H1 (cell line): ENCODE measurements at regions not wholly inside any gene's neighbourhood (a gene's known extent, or its start where the extent isn't known, plus 50 kb on each side); places are given as distances from the start of the nearest gene placed in this dataset.
"Not testable (repeated sequence)": the region's sequence is repeated elsewhere in the genome, so short reads cannot be mapped to it uniquely, and the experiment has no call there.

Experiments
- CTCF ChIA-PET: fragments of 300-600 bp; sonication (Branson Sonifier 250); formaldehyde crosslinking; loops from one replicate; lab custom pipeline; 2021; ENCODE audit not compliant: partially characterized antibody; lab: Charles Lee
- POLR2A ChIA-PET: fragments of 300-600 bp; sonication (Branson Sonifier 250); formaldehyde crosslinking; loops from one replicate; lab custom pipeline; 2021; ENCODE audit warnings: inconsistent platforms; ENCODE audit not compliant: partially characterized antibody; lab: Charles Lee
- DNase-seq, 2 experiments: peaks; one replicate each; pipeline versions ENCODE4 v3.0.0 to v3.0.0-alpha.2; 2010 to 2022; ENCODE audit warnings: low spot score in 2 of 2, low read depth in 1 of 2, mixed read lengths in 1 of 2
- FAIRE-seq: peaks from 2 replicates; lab custom pipeline; 2011; peaks lifted over from hg19 to GRCh38; lab: Jason Lieb, UNC
- H2AFZ ChIP-seq: 2 replicates; pipeline ENCODE4 v1.8.1; 2012; ENCODE audit warnings: low read length, inconsistent platforms
- H2AK5ac ChIP-seq: 2 replicates; pipeline ENCODE4 v1.6.1; 2013; ENCODE audit warnings: low read depth, low read length
- H2BK120ac ChIP-seq: replicated peaks from 2 replicates; pipeline ENCODE3; 2013; ENCODE audit warnings: low read depth, low read length, inconsistent platforms
- H2BK12ac ChIP-seq: 2 replicates; pipeline ENCODE4 v1.6.1; 2013; ENCODE audit warnings: low read depth, low read length
- H2BK15ac ChIP-seq: 2 replicates; pipeline ENCODE4 v1.6.1; 2013; ENCODE audit warnings: low read length
- H2BK20ac ChIP-seq: 2 replicates; pipeline ENCODE4 v1.6.1; 2013; ENCODE audit warnings: low read length
- H2BK5ac ChIP-seq: 2 replicates; pipeline ENCODE4 v1.6.1; 2013; ENCODE audit warnings: low read depth, low read length
- H3K14ac ChIP-seq: 2 replicates; pipeline ENCODE4 v1.6.1; 2013; ENCODE audit warnings: inconsistent platforms; ENCODE audit not compliant: insufficient read length
- H3K18ac ChIP-seq: 2 replicates; pipeline ENCODE4 v1.6.1; 2013; ENCODE audit warnings: low read length; ENCODE audit errors: extremely low read depth
- H3K23ac ChIP-seq: 2 replicates; pipeline ENCODE4 v1.6.1; 2013; ENCODE audit warnings: inconsistent platforms; ENCODE audit not compliant: insufficient read length
- H3K23me2 ChIP-seq: 2 replicates; pipeline ENCODE4 v1.6.1; 2013; ENCODE audit warnings: low read depth, low read length
- H3K27ac ChIP-seq: 2 replicates; pipeline ENCODE4 v1.6.1; 2011; ENCODE audit warnings: low read depth, low read length, inconsistent platforms
- H3K27me3 ChIP-seq, 4 experiments: replicated peaks in 1 of 4; 1 replicate in 1 of 4; 2 replicates in 3 of 4; pipeline versions ENCODE4 v1.6.1 to v1.8.1; 2011 to 2013; ENCODE audit warnings: low read length in 3 of 4, mild to moderate bottlenecking in 3 of 4, inconsistent platforms in 2 of 4, mixed read lengths in 2 of 4, moderate library complexity in 1 of 4; ENCODE audit not compliant: control insufficient read depth in 3 of 4, insufficient read depth in 3 of 4; ENCODE audit errors: extremely low read depth in 1 of 4
- H3K36me3 ChIP-seq, 4 experiments: 2 replicates each; pipeline versions ENCODE4 v1.6.1 to v1.8.1; 2011 to 2013; ENCODE audit warnings: mild to moderate bottlenecking in 4 of 4, low read length in 3 of 4, moderate library complexity in 2 of 4, control low read depth in 1 of 4, inconsistent platforms in 1 of 4; ENCODE audit not compliant: insufficient read depth in 4 of 4, control insufficient read depth in 2 of 4
- H3K4ac ChIP-seq: replicated peaks from 2 replicates; pipeline ENCODE3; 2013; ENCODE audit warnings: low read length, low read depth, mixed read lengths, inconsistent platforms; ENCODE audit not compliant: insufficient read length
- H3K4me1 ChIP-seq, 4 experiments: replicated peaks in 1 of 4; 1 replicate in 1 of 4; 2 replicates in 3 of 4; pipeline versions ENCODE4 v1.6.1 to v1.8.1; 2011 to 2013; ENCODE audit warnings: low read length in 3 of 4, inconsistent platforms in 2 of 4, mixed read lengths in 1 of 4; ENCODE audit not compliant: insufficient read depth in 4 of 4, control insufficient read depth in 3 of 4
- H3K4me2 ChIP-seq, 2 experiments: 2 replicates each; pipeline versions ENCODE4 v1.6.1 to v1.8.1; 2011 to 2013; ENCODE audit warnings: low read depth in 2 of 2, low read length in 2 of 2, control low read depth in 1 of 2, inconsistent platforms in 1 of 2, mild to moderate bottlenecking in 1 of 2; ENCODE audit not compliant: insufficient read depth in 1 of 2
- H3K4me3 ChIP-seq, 4 experiments: fragments of 200-600, 300-600 bp in 1 of 4; sonication (generic), shearing (Covaris generic), sonication (Bioruptor Twin) in 1 of 4; 2 replicates each; pipeline versions ENCODE4 v1.5.1 to v1.8.1; 2011 to 2016; ENCODE audit warnings: low read length in 4 of 4, low read depth in 3 of 4, control low read depth in 2 of 4, inconsistent platforms in 2 of 4, mild to moderate bottlenecking in 2 of 4, mixed read lengths in 1 of 4, moderate library complexity in 1 of 4; ENCODE audit not compliant: insufficient read depth in 2 of 4; ENCODE audit errors: extremely low read depth in 1 of 4
- H3K56ac ChIP-seq: replicated peaks from 2 replicates; pipeline ENCODE3; 2013; ENCODE audit warnings: low read depth, mild to moderate bottlenecking, mixed read lengths, low read length, inconsistent platforms; ENCODE audit not compliant: insufficient read length
- H3K79me1 ChIP-seq: 2 replicates; pipeline ENCODE4 v1.6.1; 2013; ENCODE audit warnings: low read depth, low read length, control low read depth
- H3K79me2 ChIP-seq, 2 experiments: 2 replicates each; pipeline versions ENCODE4 v1.6.1 to v1.8.1; 2012 to 2013; ENCODE audit warnings: low read length in 2 of 2, mild to moderate bottlenecking in 2 of 2, inconsistent platforms in 1 of 2; ENCODE audit not compliant: insufficient read depth in 2 of 2, control insufficient read depth in 1 of 2
- H3K9ac ChIP-seq, 4 experiments: replicated peaks in 1 of 4; 1 replicate in 1 of 4; 2 replicates in 3 of 4; pipeline versions ENCODE4 v1.6.1 to v1.8.1; 2011 to 2013; ENCODE audit warnings: low read depth in 3 of 4, low read length in 3 of 4, control low read depth in 2 of 4, mild to moderate bottlenecking in 2 of 4, moderate library complexity in 2 of 4, inconsistent platforms in 1 of 4; ENCODE audit errors: extremely low read depth in 1 of 4
- H3K9me3 ChIP-seq, 2 experiments: 2 replicates each; pipeline versions ENCODE4 v1.6.1 to v1.8.1; 2012 to 2013; ENCODE audit warnings: mild to moderate bottlenecking in 2 of 2, moderate library complexity in 2 of 2, control low read depth in 1 of 2, inconsistent platforms in 1 of 2, low read depth in 1 of 2, low read length in 1 of 2, mixed read lengths in 1 of 2; ENCODE audit not compliant: insufficient read depth in 2 of 2
- H4K20me1 ChIP-seq, 2 experiments: replicated peaks in 1 of 2; 2 replicates each; pipeline versions ENCODE3 to v1.8.1; 2011 to 2013; ENCODE audit warnings: inconsistent platforms in 2 of 2, low read length in 2 of 2, mild to moderate bottlenecking in 1 of 2; ENCODE audit not compliant: insufficient read depth in 2 of 2, control insufficient read depth in 1 of 2
- H4K5ac ChIP-seq: 2 replicates; pipeline ENCODE4 v1.6.1; 2013; ENCODE audit warnings: low read length, low read depth, mixed read lengths, inconsistent platforms; ENCODE audit not compliant: insufficient read length
- H4K8ac ChIP-seq: 2 replicates; pipeline ENCODE4 v1.8.0; 2013; ENCODE audit warnings: mild to moderate bottlenecking, moderate library complexity, low read length, inconsistent platforms; ENCODE audit not compliant: insufficient read depth; ENCODE audit errors: extremely low read depth
- H4K91ac ChIP-seq: replicated peaks from 2 replicates; pipeline ENCODE3; 2013; ENCODE audit warnings: low read length, mixed read lengths, inconsistent platforms; ENCODE audit not compliant: insufficient read length
- WGBS, 2 experiments: shearing (Covaris generic) in 1 of 2; methylation state at CpG; one replicate each; pipeline versions ENCODE4 v1.1.6 to v1.1.7; 2013 to 2015; ENCODE audit warnings: low lambda C conversion rate in 2 of 2, mixed read lengths in 2 of 2, inconsistent platforms in 1 of 2, low coverage in 1 of 2, missing lambda C conversion rate in 1 of 2; ENCODE audit not compliant: insufficient replicate concordance in 2 of 2, insufficient coverage in 1 of 2, insufficient read length in 1 of 2; ENCODE audit errors: extremely low coverage in 1 of 2, missing lambda C conversion rate in 1 of 2; 5-methylcytosine and 5-hydroxymethylcytosine counted together

- H3K79me1 ChIP-seq, POLR2A ChIA-PET, H2BK12ac ChIP-seq, FAIRE-seq, H2BK5ac ChIP-seq, H3K27ac ChIP-seq, H4K20me1 ChIP-seq, H3K4me2 ChIP-seq, H3K4ac ChIP-seq, H3K56ac ChIP-seq, H3K23ac ChIP-seq, H2BK15ac ChIP-seq, H3K18ac ChIP-seq, H2AK5ac ChIP-seq, H3K27me3 ChIP-seq, H3K4me1 ChIP-seq, H3K9me3 ChIP-seq, H3K36me3 ChIP-seq, H3K23me2 ChIP-seq, H4K8ac ChIP-seq, H3K9ac ChIP-seq, H3K79me2 ChIP-seq, H4K91ac ChIP-seq, DNase-seq, H2BK120ac ChIP-seq, H3K4me3 ChIP-seq, H3K14ac ChIP-seq, H2BK20ac ChIP-seq: not testable (repeated sequence)
- WGBS, 2 experiments, result 91% methylated on average over 10 of the region's 10 CpGs; no CpG with 5 or more reads in 1 of the 2 experiments
- H2AFZ ChIP-seq, result 0 out of 2 replicates have a peak overlapping the region, but pooled peaks have one; percentile 70
- CTCF ChIA-PET, result interaction anchor here (1.6 kb wide), 1 partner anchor 57 kb away, joined by 4 read pairs; no protein-coding TSS in a partner anchor
- H4K5ac ChIP-seq, result peak overlapping the region; percentile 3
These were observed 95.6 kb upstream of the SPAG17 start for GRCh38 chr1:118280656-118281055.
